Stimulated activated CD8-positive, alpha-beta memory T cell treated with anti-CD3 and anti-CD28 coated beads, Interleukin-12 subunit alpha, Interleukin-12 subunit beta, amount 100 ng/mL, for 1 hour (primary cell): ENCODE measurements at regions not wholly inside any gene's neighbourhood (a gene's known extent, or its start where the extent isn't known, plus 50 kb on each side); places are given as distances from the start of the nearest gene placed in this dataset.
"Not testable (repeated sequence)": the region's sequence is repeated elsewhere in the genome, so short reads cannot be mapped to it uniquely, and the experiment has no call there.

Experiments used
- DNase-seq: peaks from one replicate; pipeline ENCODE4 v3.0.0-alpha.2; 2020; ENCODE audit warnings: low read depth

- no peak for DNase-seq
Observed at GRCh38 chr12:131420867-131421447, 289.9 kb upstream of the SFSWAP start.

- DNase-seq = no peak
Observed at GRCh38 chr12:131421509-131422186, 289.2 kb upstream of the SFSWAP start.

GRCh38 chr12:131422187-131422520 lies 288.7 kb upstream of the SFSWAP start:
- DNase-seq = no peak

- DNase-seq = no peak
Observed at GRCh38 chr12:131422744-131423143, 288.1 kb upstream of the SFSWAP start.

GRCh38 chr12:131424270-131424669 lies 286.6 kb upstream of the SFSWAP start:
- no peak for DNase-seq

GRCh38 chr12:131425112-131426075 lies 285.5 kb upstream of the SFSWAP start:
- no peak for DNase-seq

GRCh38 chr12:131428091-131428685 lies 282.7 kb upstream of the SFSWAP start:
- DNase-seq = no peak

GRCh38 chr12:131429221-131429620 lies 281.7 kb upstream of the SFSWAP start:
- not testable (repeated sequence) for DNase-seq

- not testable (repeated sequence) for DNase-seq
Observed at GRCh38 chr12:131429697-131430096, 281.2 kb upstream of the SFSWAP start.

GRCh38 chr12:131430158-131430742 lies 280.6 kb upstream of the SFSWAP start:
- no peak for DNase-seq

GRCh38 chr12:131431126-131431655 lies 279.7 kb upstream of the SFSWAP start:
- not testable (repeated sequence) for DNase-seq

GRCh38 chr12:131432532-131433260 lies 278.2 kb upstream of the SFSWAP start:
- no peak for DNase-seq

- DNase-seq = no peak
Observed at GRCh38 chr12:131434208-131435125, 276.4 kb upstream of the SFSWAP start.

- DNase-seq = no peak
Observed at GRCh38 chr12:131436922-131437705, 273.8 kb upstream of the SFSWAP start.

- DNase-seq = no peak
Observed at GRCh38 chr12:131437706-131438492, 273.0 kb upstream of the SFSWAP start.

- not testable (repeated sequence) for DNase-seq
Observed at GRCh38 chr12:131438493-131438835, 272.4 kb upstream of the SFSWAP start.

- DNase-seq = no peak
Observed at GRCh38 chr12:131438881-131439280, 272.0 kb upstream of the SFSWAP start.

- not testable (repeated sequence) for DNase-seq
Observed at GRCh38 chr12:131439752-131440151, 271.1 kb upstream of the SFSWAP start.
